ENCODE measurements at regions not wholly inside any gene's neighbourhood (a gene's known extent, or its start where the extent isn't known, plus 50 kb on each side); places are given as distances from the start of the nearest gene placed in this dataset.

DNA sequence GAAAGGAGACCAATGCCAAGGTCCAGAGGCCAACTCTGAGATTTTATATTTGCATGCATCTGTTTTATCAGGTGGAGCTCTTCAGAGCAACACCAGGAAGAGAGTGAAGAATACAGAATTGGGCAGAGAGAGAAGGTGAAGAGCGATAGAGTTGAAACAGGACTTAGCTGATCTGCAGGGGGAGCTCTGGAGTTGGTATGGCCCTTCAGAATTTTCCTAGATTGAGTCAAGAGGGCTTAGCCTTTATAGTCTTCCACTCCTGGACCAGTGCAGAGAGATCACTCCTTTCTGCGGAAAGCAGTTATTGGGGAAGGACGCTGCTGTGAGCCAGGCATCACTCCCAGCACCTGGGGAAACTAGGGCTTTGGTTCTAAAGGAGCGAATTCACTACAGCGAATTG, 105.0 kb upstream of the DGKB start:
- TF ChIP-seq, protein P1, sequence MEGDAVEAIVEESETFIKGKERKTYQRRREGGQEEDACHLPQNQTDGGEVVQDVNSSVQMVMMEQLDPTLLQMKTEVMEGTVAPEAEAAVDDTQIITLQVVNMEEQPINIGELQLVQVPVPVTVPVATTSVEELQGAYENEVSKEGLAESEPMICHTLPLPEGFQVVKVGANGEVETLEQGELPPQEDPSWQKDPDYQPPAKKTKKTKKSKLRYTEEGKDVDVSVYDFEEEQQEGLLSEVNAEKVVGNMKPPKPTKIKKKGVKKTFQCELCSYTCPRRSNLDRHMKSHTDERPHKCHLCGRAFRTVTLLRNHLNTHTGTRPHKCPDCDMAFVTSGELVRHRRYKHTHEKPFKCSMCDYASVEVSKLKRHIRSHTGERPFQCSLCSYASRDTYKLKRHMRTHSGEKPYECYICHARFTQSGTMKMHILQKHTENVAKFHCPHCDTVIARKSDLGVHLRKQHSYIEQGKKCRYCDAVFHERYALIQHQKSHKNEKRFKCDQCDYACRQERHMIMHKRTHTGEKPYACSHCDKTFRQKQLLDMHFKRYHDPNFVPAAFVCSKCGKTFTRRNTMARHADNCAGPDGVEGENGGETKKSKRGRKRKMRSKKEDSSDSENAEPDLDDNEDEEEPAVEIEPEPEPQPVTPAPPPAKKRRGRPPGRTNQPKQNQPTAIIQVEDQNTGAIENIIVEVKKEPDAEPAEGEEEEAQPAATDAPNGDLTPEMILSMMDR (IDR thresholded peaks at IDR 0.05): no peak
- TF ChIP-seq POLR2A (IDR thresholded peaks at IDR 0.05): no peak
